ENCODE measurements at regions not wholly inside any gene's neighbourhood (a gene's known extent, or its start where the extent isn't known, plus 50 kb on each side); places are given as distances from the start of the nearest gene placed in this dataset.

GRCh38 chr1:163772246-163772645, 450.5 kb downstream of the NUF2 start:
- BruUV-seq (replicated peaks): no TSS peak
- no peak overlapping the region for H3K27ac ChIP-seq (ENCODE audit: insufficient read depth, low read depth, low read length)
- no peak overlapping the region for H2AFZ ChIP-seq (ENCODE audit: low read depth, low read length)
- TF ChIP-seq MYC (IDR thresholded peaks at IDR 0.05; ENCODE audit: low read depth, low read length) (no peak), POLR2AphosphoS5 (IDR thresholded peaks at IDR 0.05; ENCODE audit: insufficient read depth, low read depth, low read length) (no peak), POLR2A (IDR thresholded peaks at IDR 0.05; ENCODE audit: low read depth, low read length) (no peak), GATA2 (IDR thresholded peaks at IDR 0.05; ENCODE audit: insufficient read depth, insufficient read length, low read depth, low read length) (no peak), EZH2 (IDR thresholded peaks at IDR 0.05; ENCODE audit: borderline replicate concordance, low read depth, low read length, severe bottlenecking) (no peak)
- TF ChIP-seq, protein P1, sequence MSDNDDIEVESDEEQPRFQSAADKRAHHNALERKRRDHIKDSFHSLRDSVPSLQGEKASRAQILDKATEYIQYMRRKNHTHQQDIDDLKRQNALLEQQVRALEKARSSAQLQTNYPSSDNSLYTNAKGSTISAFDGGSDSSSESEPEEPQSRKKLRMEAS (IDR thresholded peaks at IDR 0.05; ENCODE audit: insufficient read depth, insufficient read length): no peak
- TF ChIP-seq, protein P2, sequence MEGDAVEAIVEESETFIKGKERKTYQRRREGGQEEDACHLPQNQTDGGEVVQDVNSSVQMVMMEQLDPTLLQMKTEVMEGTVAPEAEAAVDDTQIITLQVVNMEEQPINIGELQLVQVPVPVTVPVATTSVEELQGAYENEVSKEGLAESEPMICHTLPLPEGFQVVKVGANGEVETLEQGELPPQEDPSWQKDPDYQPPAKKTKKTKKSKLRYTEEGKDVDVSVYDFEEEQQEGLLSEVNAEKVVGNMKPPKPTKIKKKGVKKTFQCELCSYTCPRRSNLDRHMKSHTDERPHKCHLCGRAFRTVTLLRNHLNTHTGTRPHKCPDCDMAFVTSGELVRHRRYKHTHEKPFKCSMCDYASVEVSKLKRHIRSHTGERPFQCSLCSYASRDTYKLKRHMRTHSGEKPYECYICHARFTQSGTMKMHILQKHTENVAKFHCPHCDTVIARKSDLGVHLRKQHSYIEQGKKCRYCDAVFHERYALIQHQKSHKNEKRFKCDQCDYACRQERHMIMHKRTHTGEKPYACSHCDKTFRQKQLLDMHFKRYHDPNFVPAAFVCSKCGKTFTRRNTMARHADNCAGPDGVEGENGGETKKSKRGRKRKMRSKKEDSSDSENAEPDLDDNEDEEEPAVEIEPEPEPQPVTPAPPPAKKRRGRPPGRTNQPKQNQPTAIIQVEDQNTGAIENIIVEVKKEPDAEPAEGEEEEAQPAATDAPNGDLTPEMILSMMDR (IDR thresholded peaks at IDR 0.05; ENCODE audit: extremely low read depth in 1 of 2, insufficient read depth in 1 of 2, low read depth in 1 of 2, low read length in 2 of 2): no peak
- DNase-seq (ENCODE audit: low read depth, low spot score) (no peak), FAIRE-seq (no peak)
- H3K4me2 ChIP-seq (ENCODE audit: insufficient read depth, low read length): no peak overlapping the region
- no peak overlapping the region for H3K4me3 ChIP-seq (replicated peaks in 1 of 3; ENCODE audit: insufficient read depth in 1 of 3, low read depth in 1 of 3, low read length in 3 of 3)
- no peak overlapping the region for H3K9ac ChIP-seq (replicated peaks; ENCODE audit: extremely low read depth, insufficient read depth, low read length)
- H3K9me1 ChIP-seq (replicated peaks; ENCODE audit: control insufficient read depth, extremely low read depth, insufficient read depth, low read length): no peaks in the 10 kb centered on the region
- intact Hi-C loops (cut with micrococcal nuclease): no loop called here
- POLR2A ChIA-PET: no interaction called here
- H3K4me1 ChIP-seq (ENCODE audit: control insufficient read depth, extremely low read depth, insufficient read depth, low read length): no peaks in the 10 kb centered on the region
- no peaks in the 10 kb centered on the region for H4K20me1 ChIP-seq (replicated peaks; ENCODE audit: control insufficient read depth, extremely low read depth, insufficient read depth, low read length)
- H3K9me3 ChIP-seq (replicated peaks; ENCODE audit: control insufficient read depth, insufficient read depth, low read length): no peaks in the 10 kb centered on the region
- H3K79me2 ChIP-seq (ENCODE audit: control insufficient read depth, insufficient read depth, low read length): no peaks in the 10 kb centered on the region
- H3K27me3 ChIP-seq (ENCODE audit: control insufficient read depth in 2 of 2, insufficient read depth in 2 of 2, low read length in 2 of 2): no peaks in the 10 kb centered on the region
- CTCF ChIA-PET: no interaction called here
- dilution Hi-C loops (cut with MboI; ENCODE audit: extremely low pct_ligation_motif_present, low sequenced_read_pairs): no loop called here
- no peaks in the 10 kb centered on the region for H3K36me3 ChIP-seq (ENCODE audit: control insufficient read depth in 2 of 2, extremely low read depth in 1 of 2, insufficient read depth in 2 of 2, low read length in 2 of 2)

- no peak for FAIRE-seq
- no peaks in the 10 kb centered on the region for H3K36me3 ChIP-seq (ENCODE audit: control insufficient read depth in 2 of 2, extremely low read depth in 1 of 2, insufficient read depth in 2 of 2, low read length in 2 of 2)
- H3K79me2 ChIP-seq (ENCODE audit: control insufficient read depth, insufficient read depth, low read length): no peaks in the 10 kb centered on the region
- no peaks in the 10 kb centered on the region for H3K4me1 ChIP-seq (ENCODE audit: control insufficient read depth, extremely low read depth, insufficient read depth, low read length)
- intact Hi-C loops (cut with micrococcal nuclease): no loop called here
- no peak for TF ChIP-seq JUN (IDR thresholded peaks at IDR 0.05; ENCODE audit: borderline replicate concordance, insufficient read depth, insufficient read length, low read depth)
- POLR2A ChIA-PET: no interaction called here
- no peaks in the 10 kb centered on the region for H3K9me3 ChIP-seq (replicated peaks; ENCODE audit: control insufficient read depth, insufficient read depth, low read length)
- H3K4me2 ChIP-seq (ENCODE audit: insufficient read depth, low read length): no peak overlapping the region
- no peaks in the 10 kb centered on the region for H3K27me3 ChIP-seq (ENCODE audit: control insufficient read depth in 2 of 2, insufficient read depth in 2 of 2, low read length in 2 of 2)
- no peaks in the 10 kb centered on the region for H3K9me1 ChIP-seq (replicated peaks; ENCODE audit: control insufficient read depth, extremely low read depth, insufficient read depth, low read length)
- H3K9ac ChIP-seq (replicated peaks; ENCODE audit: extremely low read depth, insufficient read depth, low read length): no peak overlapping the region
- dilution Hi-C loops (cut with MboI; ENCODE audit: extremely low pct_ligation_motif_present, low sequenced_read_pairs): no loop called here
- H4K20me1 ChIP-seq (replicated peaks; ENCODE audit: control insufficient read depth, extremely low read depth, insufficient read depth, low read length): no peaks in the 10 kb centered on the region
- BruUV-seq (replicated peaks): no TSS peak
- H3K4me3 ChIP-seq (replicated peaks in 1 of 3; ENCODE audit: insufficient read depth in 1 of 3, low read depth in 1 of 3, low read length in 3 of 3): no peak overlapping the region
- no peak overlapping the region for H2AFZ ChIP-seq (ENCODE audit: low read depth, low read length)
- no peak for DNase-seq (ENCODE audit: low read depth, low spot score)
- CTCF ChIA-PET: no interaction called here
- no peak overlapping the region for H3K27ac ChIP-seq (ENCODE audit: insufficient read depth, low read depth, low read length)
These were observed 451.6 kb downstream of the NUF2 start for GRCh38 chr1:163773396-163773795.
